Stimulated activated naive B cell treated with anti-CD40 and anti-IgM and Interleukin-4, amounts not matched to agents 10 μg/mL and 1 μg/mL and 100 μg/mL, for 72 hours (primary cell): ENCODE measurements at regions not wholly inside any gene's neighbourhood (a gene's known extent, or its start where the extent isn't known, plus 50 kb on each side); places are given as distances from the start of the nearest gene placed in this dataset.

Experiments
- ATAC-seq, 2 donors: fragments of 150-1000 bp; cut with Tn5 transposase; replicated peaks; 2 replicates each; pipeline ENCODE4 v1.10.0; 2021; ENCODE audit warnings: moderate library complexity in 1 of 2
- DNase-seq: peaks from one replicate; pipeline ENCODE4 v3.0.0; 2021
- H3K27ac Mint-ChIP-seq: one replicate; pipeline ENCODE4 v1.8.0; 2022; ENCODE audit warnings: mild to moderate bottlenecking, mixed read lengths
- H3K27me3 Mint-ChIP-seq, 2 donors: one replicate each; pipeline ENCODE4 v1.8.0; 2022; ENCODE audit warnings: mixed read lengths in 2 of 2
- H3K36me3 Mint-ChIP-seq, 2 donors: one replicate each; pipeline ENCODE4 v1.8.0; 2022; ENCODE audit warnings: mixed read lengths in 2 of 2, mild to moderate bottlenecking in 1 of 2
- H3K4me1 Mint-ChIP-seq, 2 donors: one replicate each; pipeline ENCODE4 v1.8.0; 2022; ENCODE audit warnings: mixed read lengths in 2 of 2, mild to moderate bottlenecking in 1 of 2
- H3K4me3 Mint-ChIP-seq, 2 donors: one replicate each; pipeline ENCODE4 v1.8.0; 2022; ENCODE audit warnings: mild to moderate bottlenecking in 2 of 2, mixed read lengths in 2 of 2, moderate library complexity in 1 of 2
- H3K9me3 Mint-ChIP-seq, 2 donors: one replicate each; pipeline ENCODE4 v1.8.0; 2022; ENCODE audit warnings: mixed read lengths in 2 of 2, mild to moderate bottlenecking in 1 of 2

DNA sequence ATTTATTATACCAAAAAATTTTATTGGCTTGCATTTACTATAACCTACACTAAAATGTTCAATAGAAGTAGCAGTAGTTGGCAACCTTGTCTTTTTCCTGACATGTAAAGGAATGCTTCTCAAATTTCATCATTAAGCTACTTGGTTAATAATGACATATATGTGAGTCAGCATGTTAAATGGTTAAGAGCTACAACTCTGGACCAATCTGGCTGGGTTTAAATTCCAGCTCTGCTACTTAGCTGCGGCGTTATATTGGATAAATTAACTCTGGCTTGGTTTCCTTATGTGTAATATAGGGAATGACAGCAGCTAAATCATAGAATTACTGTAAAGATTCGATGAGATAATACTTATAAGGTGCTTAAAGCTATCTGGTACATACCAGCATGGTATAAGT is 53.7 kb upstream of the OTOGL start:
- DNase-seq, result no peak
- H3K4me3 Mint-ChIP-seq, result no peak overlapping the region

GRCh38 chr12:80044694-80045046 is 54.7 kb upstream of the OTOGL start:
- no peaks in the 10 kb centered on the region for H3K36me3 Mint-ChIP-seq
- H3K4me3 Mint-ChIP-seq, result no peak overlapping the region
- DNase-seq (no peak), ATAC-seq (no peak)
- H3K4me1 Mint-ChIP-seq, result peaks cover 0 to 6% of the 10 kb centered on the region in 2 donors
- H3K27me3 Mint-ChIP-seq, result no peaks in the 10 kb centered on the region
- H3K9me3 Mint-ChIP-seq, result no peaks in the 10 kb centered on the region
- no peak overlapping the region for H3K27ac Mint-ChIP-seq

More for the DNA sequence above, 53.7 kb upstream of the OTOGL start:
- no peaks in the 10 kb centered on the region for H3K27me3 Mint-ChIP-seq
- no peak for ATAC-seq
- H3K36me3 Mint-ChIP-seq, result no peaks in the 10 kb centered on the region
- H3K4me1 Mint-ChIP-seq, result no peaks in the 10 kb centered on the region
- no peak overlapping the region for H3K27ac Mint-ChIP-seq
- H3K9me3 Mint-ChIP-seq, result no peaks in the 10 kb centered on the region

- Mint-ChIP-seq H3K4me3 (no peak overlapping the region), H3K36me3 (no peaks in the 10 kb centered on the region), H3K27ac (no peak overlapping the region), H3K9me3 (no peaks in the 10 kb centered on the region), H3K27me3 (peaks cover 4 to 12% of the 10 kb centered on the region in 2 donors), H3K4me1 (peaks cover 0 to 6% of the 10 kb centered on the region in 2 donors)
- no peak for ATAC-seq
- DNase-seq, result no peak
Observed at GRCh38 chr12:80041692-80042091, 57.6 kb upstream of the OTOGL start.

- H3K4me3 Mint-ChIP-seq, result no peak overlapping the region
Observed at GRCh38 chr12:80041071-80041470, 58.3 kb upstream of the OTOGL start.

GRCh38 chr12:80040075-80040738 is 59.1 kb upstream of the OTOGL start:
- H3K36me3 Mint-ChIP-seq, result no peaks in the 10 kb centered on the region
- DNase-seq, result no peak
- peaks cover 0 to 6% of the 10 kb centered on the region in 2 donors for H3K4me1 Mint-ChIP-seq
- H3K4me3 Mint-ChIP-seq, result no peak overlapping the region
- ATAC-seq, result no peak
- H3K9me3 Mint-ChIP-seq, result no peaks in the 10 kb centered on the region
- peaks cover 4 to 12% of the 10 kb centered on the region in 2 donors for H3K27me3 Mint-ChIP-seq
- no peak overlapping the region for H3K27ac Mint-ChIP-seq

More at GRCh38 chr12:80041071-80041470, 58.3 kb upstream of the OTOGL start:
- peaks cover 4 to 12% of the 10 kb centered on the region in 2 donors for H3K27me3 Mint-ChIP-seq
- ATAC-seq (no peak), DNase-seq (no peak)
- peaks cover 0 to 6% of the 10 kb centered on the region in 2 donors for H3K4me1 Mint-ChIP-seq
- no peak overlapping the region for H3K27ac Mint-ChIP-seq
- no peaks in the 10 kb centered on the region for H3K9me3 Mint-ChIP-seq
- no peaks in the 10 kb centered on the region for H3K36me3 Mint-ChIP-seq

GRCh38 chr12:80038062-80038560 is 61.2 kb upstream of the OTOGL start:
- no peaks in the 10 kb centered on the region for H3K9me3 Mint-ChIP-seq
- no peak overlapping the region for H3K4me3 Mint-ChIP-seq

DNA sequence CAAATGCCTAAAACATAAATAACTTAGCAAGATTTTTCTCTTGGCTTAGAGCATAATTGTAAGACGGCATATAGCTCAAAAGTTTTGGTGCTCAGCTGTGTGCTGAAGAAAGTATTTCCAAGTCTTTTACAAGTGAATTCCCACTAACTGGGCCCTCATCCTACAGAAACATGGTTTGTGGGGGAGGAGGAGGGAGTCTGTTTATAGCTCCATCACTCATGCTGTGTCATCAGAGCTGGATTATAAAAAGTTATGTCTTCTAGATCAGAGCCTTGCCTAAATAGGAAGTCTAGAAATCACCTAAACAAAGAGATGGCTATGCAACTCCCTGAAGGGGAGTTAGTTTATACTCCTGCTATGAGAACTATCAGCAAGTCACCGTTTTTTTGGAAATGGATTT is 65.9 kb upstream of the OTOGL start:
- Mint-ChIP-seq H3K27ac (no peak overlapping the region), H3K9me3 (peaks cover 0 to 2% of the 10 kb centered on the region in 2 donors), H3K27me3 (peaks cover 17 to 30% of the 10 kb centered on the region in 2 donors), H3K36me3 (no peaks in the 10 kb centered on the region), H3K4me1 (no peaks in the 10 kb centered on the region), H3K4me3 (no peak overlapping the region)
- DNase-seq, result no peak
- no peak for ATAC-seq

More at GRCh38 chr12:80038062-80038560, 61.2 kb upstream of the OTOGL start:
- ATAC-seq (no peak), DNase-seq (no peak)
- no peaks in the 10 kb centered on the region for H3K36me3 Mint-ChIP-seq
- H3K27me3 Mint-ChIP-seq, result peaks cover 4 to 12% of the 10 kb centered on the region in 2 donors
- no peak overlapping the region for H3K27ac Mint-ChIP-seq
- peaks cover 0 to 6% of the 10 kb centered on the region in 2 donors for H3K4me1 Mint-ChIP-seq

DNA sequence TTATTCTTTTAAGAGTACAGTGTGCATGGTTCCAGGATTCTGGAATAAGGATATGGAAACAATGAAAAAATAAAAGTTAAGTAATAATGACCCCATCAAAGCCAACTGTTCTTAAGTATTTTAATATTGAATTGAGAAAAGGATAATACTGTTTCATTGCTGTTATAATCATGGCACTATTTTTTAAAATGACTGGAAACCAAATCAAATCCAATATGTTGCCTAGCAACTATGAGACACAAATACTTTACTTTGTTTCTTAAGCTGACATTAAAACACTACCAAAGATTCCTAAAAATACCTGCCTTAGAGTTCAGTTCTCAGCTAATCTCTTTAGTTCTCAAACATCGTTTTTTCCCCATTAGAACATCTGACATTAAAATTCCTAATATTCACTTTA is 66.4 kb upstream of the OTOGL start:
- H3K36me3 Mint-ChIP-seq, result no peaks in the 10 kb centered on the region
- no peak overlapping the region for H3K4me3 Mint-ChIP-seq
- no peak for ATAC-seq
- peaks cover 13 to 25% of the 10 kb centered on the region in 2 donors for H3K27me3 Mint-ChIP-seq
- no peaks in the 10 kb centered on the region for H3K4me1 Mint-ChIP-seq
- no peak for DNase-seq
- H3K9me3 Mint-ChIP-seq, result peaks cover 0 to 2% of the 10 kb centered on the region in 2 donors
- H3K27ac Mint-ChIP-seq, result no peak overlapping the region

GRCh38 chr12:80031229-80031628 is 68.1 kb upstream of the OTOGL start:
- peaks cover 0 to 2% of the 10 kb centered on the region in 2 donors for H3K9me3 Mint-ChIP-seq
- H3K36me3 Mint-ChIP-seq, result no peaks in the 10 kb centered on the region
- no peak overlapping the region for H3K27ac Mint-ChIP-seq
- DNase-seq (no peak), ATAC-seq (no peak)
- peaks cover 20 to 31% of the 10 kb centered on the region in 2 donors for H3K27me3 Mint-ChIP-seq
- H3K4me1 Mint-ChIP-seq, result no peaks in the 10 kb centered on the region
- no peak overlapping the region for H3K4me3 Mint-ChIP-seq

DNA sequence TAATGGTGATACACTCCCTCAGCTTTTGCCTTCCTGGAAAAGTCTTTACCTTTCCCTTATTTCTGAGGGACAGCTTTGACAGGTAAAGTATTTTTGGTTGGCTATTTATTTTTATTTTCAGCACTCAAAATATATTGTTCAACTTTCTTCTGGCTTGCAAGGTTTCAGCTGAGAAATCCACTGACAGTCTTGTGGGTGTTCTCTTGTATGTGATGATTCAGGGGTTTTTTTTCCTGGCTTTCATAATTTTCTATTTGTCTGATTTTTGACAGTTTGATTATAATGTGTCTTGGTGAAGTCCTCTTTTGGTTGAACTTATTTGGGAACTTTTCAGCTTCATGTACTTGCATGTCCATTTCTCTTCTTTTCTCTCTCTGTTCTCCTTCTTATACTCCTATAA is 73.7 kb upstream of the OTOGL start:
- no peaks in the 10 kb centered on the region for H3K4me1 Mint-ChIP-seq
- DNase-seq (no peak), ATAC-seq (no peak)
- no peak overlapping the region for H3K27ac Mint-ChIP-seq
- peaks cover 5 to 10% of the 10 kb centered on the region in 2 donors for H3K9me3 Mint-ChIP-seq
- H3K4me3 Mint-ChIP-seq, result no peak overlapping the region
- peaks cover 0 to 3% of the 10 kb centered on the region in 2 donors for H3K36me3 Mint-ChIP-seq
- peaks cover 24 to 35% of the 10 kb centered on the region in 2 donors for H3K27me3 Mint-ChIP-seq

DNA sequence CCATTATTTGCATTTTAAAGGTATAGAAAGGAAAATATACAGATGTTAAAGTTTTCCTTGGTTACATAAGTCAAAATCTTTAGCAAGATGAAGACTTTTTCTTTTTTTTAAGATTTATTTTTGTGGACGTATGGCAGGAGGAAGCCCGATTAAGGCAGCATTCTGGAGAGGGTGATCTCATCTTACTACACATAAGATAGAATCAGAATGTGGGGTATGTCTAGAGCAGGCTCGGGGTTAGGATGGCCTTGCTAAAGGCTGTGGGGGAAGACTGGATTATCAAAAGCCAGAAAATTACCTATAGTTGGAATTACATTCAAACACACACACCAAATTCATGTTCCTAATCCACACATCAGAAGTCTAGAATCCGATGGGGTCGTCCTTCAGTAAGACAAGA is 79.6 kb upstream of the OTOGL start:
- Mint-ChIP-seq H3K27ac (no peak overlapping the region), H3K9me3 (no peaks in the 10 kb centered on the region), H3K36me3 (no peaks in the 10 kb centered on the region), H3K4me1 (no peaks in the 10 kb centered on the region), H3K4me3 (no peak overlapping the region), H3K27me3 (peaks cover 9 to 16% of the 10 kb centered on the region in 2 donors)
- DNase-seq (no peak), ATAC-seq (no peak)

DNA sequence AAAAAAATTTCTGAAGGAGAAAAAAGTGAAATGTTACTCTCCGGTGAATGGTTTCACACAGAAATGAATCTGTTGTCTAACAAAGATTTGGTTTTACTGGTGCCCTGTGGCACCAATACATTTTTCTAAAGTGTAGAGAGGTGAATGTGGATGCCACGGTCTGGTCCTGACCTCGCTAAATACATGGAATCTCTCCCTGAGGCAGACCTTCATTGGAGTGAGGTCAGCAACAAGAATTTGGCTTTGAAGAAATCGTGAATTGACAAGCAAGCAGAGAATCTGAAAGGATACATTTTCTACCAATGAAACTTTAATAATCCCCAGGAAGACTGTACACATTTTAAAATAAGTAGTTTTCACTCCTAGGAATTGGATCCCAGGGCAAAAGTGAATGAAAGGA is 81.2 kb upstream of the OTOGL start:
- no peak overlapping the region for H3K27ac Mint-ChIP-seq
- DNase-seq (no peak), ATAC-seq (no peak)
- H3K4me1 Mint-ChIP-seq, result no peaks in the 10 kb centered on the region
- H3K4me3 Mint-ChIP-seq, result no peak overlapping the region
- no peaks in the 10 kb centered on the region for H3K36me3 Mint-ChIP-seq
- H3K27me3 Mint-ChIP-seq, result peaks cover 8 to 17% of the 10 kb centered on the region in 2 donors
- H3K9me3 Mint-ChIP-seq, result no peaks in the 10 kb centered on the region

- no peak for DNase-seq
- Mint-ChIP-seq H3K27ac (no peak overlapping the region), H3K4me3 (no peak overlapping the region), H3K9me3 (no peaks in the 10 kb centered on the region), H3K27me3 (peaks cover 8 to 15% of the 10 kb centered on the region in 2 donors), H3K36me3 (no peaks in the 10 kb centered on the region), H3K4me1 (no peaks in the 10 kb centered on the region)
- ATAC-seq, result no peak
Observed at GRCh38 chr12:80017261-80017870, 82.0 kb upstream of the OTOGL start.

DNA sequence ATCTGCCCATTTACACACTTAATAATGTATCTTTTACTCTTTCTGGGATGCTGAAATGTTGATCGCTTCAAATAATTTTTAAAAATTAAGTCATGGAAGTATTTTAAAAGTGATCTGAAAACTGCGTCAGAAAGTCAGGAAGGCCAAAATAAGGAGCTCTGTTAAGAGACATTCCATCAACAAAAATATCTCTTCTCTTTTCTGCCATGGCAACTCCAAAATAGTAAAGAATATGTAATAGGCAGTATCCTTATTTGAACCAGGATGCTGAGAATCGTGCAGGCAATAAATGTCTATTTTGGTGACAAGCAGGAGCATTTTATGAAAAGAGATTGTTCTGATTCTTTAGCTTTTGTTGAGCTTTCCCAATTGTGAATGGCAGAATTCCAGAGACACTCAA is 81.8 kb upstream of the PPP1R12A start:
- ATAC-seq (no peak), DNase-seq (no peak)
- Mint-ChIP-seq H3K9me3 (no peaks in the 10 kb centered on the region), H3K4me3 (no peak overlapping the region), H3K36me3 (no peaks in the 10 kb centered on the region), H3K27me3 (peaks cover 8 to 11% of the 10 kb centered on the region in 2 donors), H3K4me1 (no peaks in the 10 kb centered on the region), H3K27ac (no peak overlapping the region)

DNA sequence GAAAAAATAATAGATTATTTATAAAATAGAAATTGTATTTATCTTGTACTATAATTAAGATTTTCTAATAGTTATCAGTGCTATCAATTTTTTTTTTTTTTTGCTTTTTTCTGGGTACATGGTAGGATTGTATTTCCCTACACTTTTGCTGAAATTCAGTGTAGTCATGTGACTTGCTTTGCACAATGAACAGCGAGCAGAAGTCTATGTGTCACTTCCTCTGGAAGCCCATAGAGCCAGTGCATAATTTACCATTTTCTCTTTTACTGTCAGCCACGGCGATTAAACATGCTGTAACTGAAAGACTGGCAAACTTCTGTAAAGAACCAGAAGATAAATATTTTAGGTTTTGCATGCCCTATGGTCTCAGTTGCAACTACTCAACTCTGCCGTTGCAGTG is 80.8 kb upstream of the PPP1R12A start:
- no peaks in the 10 kb centered on the region for H3K9me3 Mint-ChIP-seq
- H3K4me3 Mint-ChIP-seq, result no peak overlapping the region

More for the DNA sequence above, 80.8 kb upstream of the PPP1R12A start:
- H3K27ac Mint-ChIP-seq, result no peak overlapping the region
- no peaks in the 10 kb centered on the region for H3K4me1 Mint-ChIP-seq
- peaks cover 8 to 11% of the 10 kb centered on the region in 2 donors for H3K27me3 Mint-ChIP-seq
- DNase-seq (no peak), ATAC-seq (no peak)
- H3K36me3 Mint-ChIP-seq, result no peaks in the 10 kb centered on the region
